Endodermal cell (in vitro differentiated cells): ENCODE measurements at regions not wholly inside any gene's neighbourhood (a gene's known extent, or its start where the extent isn't known, plus 50 kb on each side); places are given as distances from the start of the nearest gene placed in this dataset.

Source experiments
- DNase-seq: peaks from one replicate; pipeline ENCODE4 v3.0.0-alpha.2; 2017
- H3K27ac ChIP-seq: 2 replicates; pipeline ENCODE4 v1.5.1; 2013; ENCODE audit warnings: mild to moderate bottlenecking, low read depth, low read length, moderate library complexity
- H3K27me3 ChIP-seq: 2 replicates; pipeline ENCODE4 v1.6.1; 2013; ENCODE audit warnings: mild to moderate bottlenecking, low read length, moderate library complexity; ENCODE audit not compliant: insufficient read depth, control insufficient read depth, poor library complexity, severe bottlenecking
- H3K36me3 ChIP-seq: 2 replicates; pipeline ENCODE4 v1.7.0; 2013; ENCODE audit warnings: mild to moderate bottlenecking, low read length, moderate library complexity; ENCODE audit not compliant: control insufficient read depth, insufficient read depth
- H3K4me1 ChIP-seq: one replicate; pipeline ENCODE4 v1.7.0; 2013; ENCODE audit warnings: low read length; ENCODE audit not compliant: control insufficient read depth, insufficient read depth
- H3K4me3 ChIP-seq: 2 replicates; pipeline ENCODE4 v1.5.1; 2013; ENCODE audit warnings: mild to moderate bottlenecking, low read length, moderate library complexity
- H3K9ac ChIP-seq: 2 replicates; pipeline ENCODE4 v1.6.1; 2013; ENCODE audit warnings: mild to moderate bottlenecking, low read length, moderate library complexity; ENCODE audit not compliant: poor library complexity, severe bottlenecking; ENCODE audit errors: extremely low read depth
- H3K9me3 ChIP-seq: 2 replicates; pipeline ENCODE4 v1.6.1; 2013; ENCODE audit warnings: mild to moderate bottlenecking, low read length, moderate library complexity; ENCODE audit not compliant: control insufficient read depth
- H3K27ac Mint-ChIP-seq: 2 replicates; pipeline ENCODE4 v1.8.0; 2020; ENCODE audit warnings: mixed read lengths
- H3K27me3 Mint-ChIP-seq: 2 replicates; pipeline ENCODE4 v1.8.0; 2021; ENCODE audit warnings: mild to moderate bottlenecking, mixed read lengths; ENCODE audit not compliant: insufficient read depth
- H3K36me3 Mint-ChIP-seq: 2 replicates; pipeline ENCODE4 v1.8.0; 2020; ENCODE audit warnings: low read depth, mixed read lengths
- H3K4me1 Mint-ChIP-seq: 2 replicates; pipeline ENCODE4 v1.8.0; 2020; ENCODE audit warnings: mixed read lengths
- H3K4me3 Mint-ChIP-seq: 2 replicates; pipeline ENCODE4 v1.8.0; 2020; ENCODE audit warnings: mild to moderate bottlenecking, moderate library complexity, mixed read lengths
- H3K9me3 Mint-ChIP-seq: 2 replicates; pipeline ENCODE4 v1.8.0; 2020; ENCODE audit warnings: mild to moderate bottlenecking, mixed read lengths
- CTCF ChIP-seq: fragments of 200-600 bp; sonication (generic); conservative IDR thresholded peaks from 2 replicates; pipeline ENCODE4 v1.5.0; 2021; ENCODE audit warnings: antibody characterized with exemption, mild to moderate bottlenecking
- WGBS, 2 experiments: methylation state at CpG; one replicate each; pipeline versions ENCODE4 v1.1.5 to v1.1.7; 2013; ENCODE audit warnings: missing lambda C conversion rate in 2 of 2, mixed read lengths in 1 of 2; ENCODE audit not compliant: insufficient coverage in 1 of 2, insufficient read length in 1 of 2; 5-methylcytosine and 5-hydroxymethylcytosine counted together

GRCh38 chr2:222064286-222064685 lies 234.5 kb downstream of the PAX3 start:
- no peaks in the 10 kb centered on the region for H3K4me1 ChIP-seq
- Mint-ChIP-seq H3K4me3 (no peak overlapping the region), H3K36me3 (no peaks in the 10 kb centered on the region), H3K27ac (no peak overlapping the region), H3K27me3 (peaks cover 65% of the 10 kb centered on the region), H3K9me3 (peaks cover 6% of the 10 kb centered on the region), H3K4me1 (peaks cover 13% of the 10 kb centered on the region)
- no peaks in the 10 kb centered on the region for H3K36me3 ChIP-seq
- H3K9me3 ChIP-seq: peaks cover 6% of the 10 kb centered on the region
- H3K27me3 ChIP-seq: peaks cover 63% of the 10 kb centered on the region
- 88 to 96% methylated on average over 2 of the region's 2 CpGs for WGBS, 2 experiments
- no peak for TF ChIP-seq CTCF
- H3K4me3 ChIP-seq: no peak overlapping the region
- DNase-seq: no peak
- no peak overlapping the region for H3K27ac ChIP-seq
- H3K9ac ChIP-seq: no peak overlapping the region

GRCh38 chr2:222058819-222059445 lies 239.9 kb downstream of the PAX3 start:
- H3K9ac ChIP-seq: no peak overlapping the region
- DNase-seq: no peak
- no peaks in the 10 kb centered on the region for H3K9me3 ChIP-seq
- TF ChIP-seq CTCF: no peak
- H3K4me1 ChIP-seq: peaks cover 3% of the 10 kb centered on the region
- WGBS, 2 experiments: 83 to 95% methylated on average over 1 to 2 of the region's 2 CpGs
- Mint-ChIP-seq H3K4me3 (no peak overlapping the region), H3K27me3 (peaks cover 83% of the 10 kb centered on the region), H3K9me3 (no peaks in the 10 kb centered on the region), H3K36me3 (no peaks in the 10 kb centered on the region), H3K27ac (no peak overlapping the region), H3K4me1 (peaks cover 32% of the 10 kb centered on the region)
- peaks cover 94% of the 10 kb centered on the region for H3K27me3 ChIP-seq
- no peak overlapping the region for H3K4me3 ChIP-seq
- H3K36me3 ChIP-seq: no peaks in the 10 kb centered on the region
- H3K27ac ChIP-seq: no peak overlapping the region

GRCh38 chr2:222057347-222058073 lies 241.3 kb downstream of the PAX3 start:
- no peak overlapping the region for H3K9ac ChIP-seq
- WGBS, 2 experiments: 35 to 44% methylated on average over 5 to 6 of the region's 6 CpGs
- TF ChIP-seq CTCF: peak; percentile 89
- H3K27ac Mint-ChIP-seq: no peak overlapping the region
- no peak overlapping the region for H3K4me3 Mint-ChIP-seq
- H3K27me3 ChIP-seq: peaks cover 93% of the 10 kb centered on the region
- no peaks in the 10 kb centered on the region for H3K9me3 ChIP-seq
- peaks cover 94% of the 10 kb centered on the region for H3K27me3 Mint-ChIP-seq
- H3K36me3 ChIP-seq: no peaks in the 10 kb centered on the region
- H3K4me1 ChIP-seq: peaks cover 3% of the 10 kb centered on the region
- no peaks in the 10 kb centered on the region for H3K9me3 Mint-ChIP-seq
- peaks cover 41% of the 10 kb centered on the region for H3K4me1 Mint-ChIP-seq
- H3K27ac ChIP-seq: no peak overlapping the region
- DNase-seq: no peak
- H3K4me3 ChIP-seq: no peak overlapping the region
- no peaks in the 10 kb centered on the region for H3K36me3 Mint-ChIP-seq
